ENCODE measurements at regions not wholly inside any gene's neighbourhood (a gene's known extent, or its start where the extent isn't known, plus 50 kb on each side); places are given as distances from the start of the nearest gene placed in this dataset.

DNA sequence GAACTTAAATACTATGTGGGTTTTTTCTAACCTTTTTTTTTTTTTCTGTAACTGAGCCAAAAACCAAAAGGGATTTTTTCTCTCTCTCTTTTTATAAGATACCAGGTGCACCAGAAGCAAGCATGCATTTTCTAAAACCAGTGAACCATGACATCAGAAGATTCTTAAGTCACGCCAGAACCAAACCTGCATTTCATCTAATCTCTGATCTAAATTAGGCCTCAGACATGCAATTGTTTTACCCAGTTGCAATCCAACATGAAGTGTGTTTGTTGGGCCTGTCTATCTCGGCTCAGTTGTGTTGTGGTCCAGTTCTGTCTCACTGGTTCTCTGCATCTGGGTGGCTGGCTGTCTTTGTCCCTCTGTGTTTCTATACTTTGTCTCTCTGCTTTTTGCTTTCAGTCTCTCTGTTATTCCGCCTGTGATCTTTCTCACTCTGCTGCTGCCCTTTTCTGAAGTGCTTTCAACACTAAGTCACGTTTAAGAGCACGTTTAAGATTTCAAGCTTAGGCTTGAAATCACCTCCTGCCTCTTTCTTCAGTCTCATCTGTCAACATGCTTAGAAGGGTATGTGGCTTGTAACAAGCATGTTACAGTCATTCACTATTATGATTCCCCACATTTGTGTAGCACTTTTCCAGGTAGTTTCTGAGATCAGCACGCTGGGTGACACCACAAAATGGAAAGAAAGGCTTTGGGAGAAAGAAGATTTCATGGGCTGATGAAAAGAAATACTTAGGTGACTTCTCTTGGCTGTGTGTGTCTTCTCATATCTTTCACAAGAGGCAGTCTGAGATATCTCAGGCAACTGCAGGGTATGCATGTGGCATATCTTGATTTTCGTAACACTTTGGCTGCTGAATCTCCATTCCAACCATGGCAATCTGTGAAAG, 488.9 kb downstream of the SHISA9 start:
- TF ChIP-seq, protein P1, sequence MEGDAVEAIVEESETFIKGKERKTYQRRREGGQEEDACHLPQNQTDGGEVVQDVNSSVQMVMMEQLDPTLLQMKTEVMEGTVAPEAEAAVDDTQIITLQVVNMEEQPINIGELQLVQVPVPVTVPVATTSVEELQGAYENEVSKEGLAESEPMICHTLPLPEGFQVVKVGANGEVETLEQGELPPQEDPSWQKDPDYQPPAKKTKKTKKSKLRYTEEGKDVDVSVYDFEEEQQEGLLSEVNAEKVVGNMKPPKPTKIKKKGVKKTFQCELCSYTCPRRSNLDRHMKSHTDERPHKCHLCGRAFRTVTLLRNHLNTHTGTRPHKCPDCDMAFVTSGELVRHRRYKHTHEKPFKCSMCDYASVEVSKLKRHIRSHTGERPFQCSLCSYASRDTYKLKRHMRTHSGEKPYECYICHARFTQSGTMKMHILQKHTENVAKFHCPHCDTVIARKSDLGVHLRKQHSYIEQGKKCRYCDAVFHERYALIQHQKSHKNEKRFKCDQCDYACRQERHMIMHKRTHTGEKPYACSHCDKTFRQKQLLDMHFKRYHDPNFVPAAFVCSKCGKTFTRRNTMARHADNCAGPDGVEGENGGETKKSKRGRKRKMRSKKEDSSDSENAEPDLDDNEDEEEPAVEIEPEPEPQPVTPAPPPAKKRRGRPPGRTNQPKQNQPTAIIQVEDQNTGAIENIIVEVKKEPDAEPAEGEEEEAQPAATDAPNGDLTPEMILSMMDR (conservative IDR thresholded peaks at IDR 0.05), result no peak
- TF ChIP-seq ZFX (IDR thresholded peaks at IDR 0.05), result no peak
